Hepatocyte (in vitro differentiated cells): ENCODE measurements at regions not wholly inside any gene's neighbourhood (a gene's known extent, or its start where the extent isn't known, plus 50 kb on each side); places are given as distances from the start of the nearest gene placed in this dataset.

ENCODE experiments used
- DNase-seq: peaks from one replicate; pipeline ENCODE4 v3.0.0-alpha.2; 2016; ENCODE audit warnings: low spot score
- H2AFZ ChIP-seq: fragments of 200-600 bp; sonication (generic); 2 replicates; pipeline ENCODE4 v1.6.0; 2016; ENCODE audit warnings: antibody characterized with exemption, mild to moderate bottlenecking
- H3K27ac ChIP-seq: fragments of 200-600 bp; sonication (generic); 2 replicates; pipeline ENCODE4 v1.5.1; 2016; ENCODE audit warnings: mild to moderate bottlenecking
- H3K27me3 ChIP-seq: fragments of 200-600 bp; sonication (generic); 2 replicates; pipeline ENCODE4 v1.6.1; 2016
- H3K36me3 ChIP-seq: fragments of 200-600 bp; sonication (generic); replicated peaks from 2 replicates; pipeline ENCODE4 v1.5.1; 2016; ENCODE audit warnings: low read depth; ENCODE audit not compliant: insufficient read depth
- H3K4me1 ChIP-seq: fragments of 200-600 bp; sonication (generic); 2 replicates; pipeline ENCODE4 v1.5.1; 2016; ENCODE audit warnings: mild to moderate bottlenecking, moderate library complexity; ENCODE audit not compliant: insufficient read depth
- H3K4me2 ChIP-seq: fragments of 200-600 bp; sonication (generic); 2 replicates; pipeline ENCODE4 v1.6.0; 2016
- H3K4me3 ChIP-seq: fragments of 200-600 bp; sonication (generic); 2 replicates; pipeline ENCODE4 v1.5.1; 2016; ENCODE audit warnings: mild to moderate bottlenecking
- H3K79me2 ChIP-seq: fragments of 200-600 bp; sonication (generic); 2 replicates; pipeline ENCODE4 v1.6.0; 2017; ENCODE audit warnings: mild to moderate bottlenecking
- H3K9me2 ChIP-seq: fragments of 200-600 bp; sonication (generic); replicated peaks from 2 replicates; pipeline ENCODE4 v1.6.0; 2017; ENCODE audit warnings: mild to moderate bottlenecking; ENCODE audit not compliant: insufficient read depth
- H3K9me3 ChIP-seq: fragments of 200-600 bp; sonication (generic); 2 replicates; pipeline ENCODE4 v1.5.1; 2016; ENCODE audit warnings: low read depth, mild to moderate bottlenecking
- H4K20me1 ChIP-seq: fragments of 200-600 bp; sonication (generic); 2 replicates; pipeline ENCODE4 v1.6.0; 2016; ENCODE audit warnings: mild to moderate bottlenecking; ENCODE audit not compliant: insufficient read depth, poor library complexity, severe bottlenecking
- EZH2 ChIP-seq: fragments of 200-600 bp; sonication (generic); IDR thresholded peaks from 2 replicates; pipeline ENCODE4 v1.6.1; 2016; ENCODE audit warnings: antibody characterized with exemption, mild to moderate bottlenecking, borderline replicate concordance
- EZH2phosphoT487 ChIP-seq: fragments of 200-600 bp; sonication (generic); IDR thresholded peaks from one replicate; pipeline ENCODE4 v1.6.1; 2018; ENCODE audit warnings: antibody characterized with exemption, mild to moderate bottlenecking, low read depth, moderate library complexity; ENCODE audit not compliant: unreplicated experiment, severe bottlenecking
- WGBS: methylation state at CpG from one replicate; pipeline ENCODE4 v1.1.6; 2016; ENCODE audit warnings: low lambda C conversion rate; ENCODE audit errors: missing lambda C conversion rate; 5-methylcytosine and 5-hydroxymethylcytosine counted together
- TF ChIP-seq, protein P1 (sequence below): fragments of 200-600 bp; sonication (generic); IDR thresholded peaks from 2 replicates; pipeline ENCODE4 v1.5.1; 2016; ENCODE audit warnings: antibody characterized with exemption, mild to moderate bottlenecking; ENCODE audit not compliant: poor library complexity

DNA sequence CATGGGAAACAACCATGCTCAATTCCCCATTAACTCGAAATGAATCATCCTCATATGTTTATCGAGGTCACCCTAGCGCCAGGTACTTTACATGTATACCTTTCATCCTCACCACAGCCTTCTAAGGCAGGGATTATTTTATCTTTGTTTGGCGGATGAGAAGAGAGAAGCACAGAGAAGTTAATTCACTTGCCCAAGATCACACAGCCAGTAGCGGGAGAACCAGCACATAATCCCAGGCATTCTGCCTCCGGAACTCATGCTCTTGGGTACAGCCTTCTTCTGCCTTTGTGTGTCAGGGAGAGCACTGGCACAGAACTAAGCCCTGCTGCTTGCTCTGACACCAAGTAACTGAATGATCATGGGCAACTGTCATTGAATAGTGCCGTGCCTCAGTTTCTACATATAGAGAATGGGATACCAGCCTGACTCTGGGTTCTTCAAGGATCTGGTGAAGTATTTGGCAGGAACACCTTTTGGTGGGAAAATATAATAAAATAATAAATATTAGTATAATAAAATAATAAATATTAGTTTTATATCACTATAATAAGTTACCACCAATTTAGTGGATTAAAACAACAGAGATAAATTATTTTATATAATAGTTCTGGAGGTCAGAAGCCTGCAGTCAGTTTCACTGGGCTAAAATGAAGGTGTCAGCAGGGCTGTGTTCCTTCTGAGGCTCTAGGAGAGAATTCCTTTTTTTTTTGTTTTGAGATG is 220.9 kb downstream of the AACS start:
- H3K36me3 ChIP-seq = no peaks in the 10 kb centered on the region
- WGBS = 90% methylated on average over 7 of the region's 7 CpGs
- H3K4me1 ChIP-seq = no peaks in the 10 kb centered on the region
- H3K27me3 ChIP-seq = no peaks in the 10 kb centered on the region
- TF ChIP-seq, protein P1, sequence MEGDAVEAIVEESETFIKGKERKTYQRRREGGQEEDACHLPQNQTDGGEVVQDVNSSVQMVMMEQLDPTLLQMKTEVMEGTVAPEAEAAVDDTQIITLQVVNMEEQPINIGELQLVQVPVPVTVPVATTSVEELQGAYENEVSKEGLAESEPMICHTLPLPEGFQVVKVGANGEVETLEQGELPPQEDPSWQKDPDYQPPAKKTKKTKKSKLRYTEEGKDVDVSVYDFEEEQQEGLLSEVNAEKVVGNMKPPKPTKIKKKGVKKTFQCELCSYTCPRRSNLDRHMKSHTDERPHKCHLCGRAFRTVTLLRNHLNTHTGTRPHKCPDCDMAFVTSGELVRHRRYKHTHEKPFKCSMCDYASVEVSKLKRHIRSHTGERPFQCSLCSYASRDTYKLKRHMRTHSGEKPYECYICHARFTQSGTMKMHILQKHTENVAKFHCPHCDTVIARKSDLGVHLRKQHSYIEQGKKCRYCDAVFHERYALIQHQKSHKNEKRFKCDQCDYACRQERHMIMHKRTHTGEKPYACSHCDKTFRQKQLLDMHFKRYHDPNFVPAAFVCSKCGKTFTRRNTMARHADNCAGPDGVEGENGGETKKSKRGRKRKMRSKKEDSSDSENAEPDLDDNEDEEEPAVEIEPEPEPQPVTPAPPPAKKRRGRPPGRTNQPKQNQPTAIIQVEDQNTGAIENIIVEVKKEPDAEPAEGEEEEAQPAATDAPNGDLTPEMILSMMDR = no peak
- TF ChIP-seq EZH2phosphoT487 = no peak
- TF ChIP-seq EZH2 = no peak
- H3K4me3 ChIP-seq = no peak overlapping the region
- no peaks in the 10 kb centered on the region for H4K20me1 ChIP-seq
- H2AFZ ChIP-seq = no peak overlapping the region
- H3K79me2 ChIP-seq = no peaks in the 10 kb centered on the region
- H3K4me2 ChIP-seq = no peak overlapping the region
- H3K9me2 ChIP-seq = no peaks in the 10 kb centered on the region
- no peak for DNase-seq
- no peak overlapping the region for H3K27ac ChIP-seq
- no peaks in the 10 kb centered on the region for H3K9me3 ChIP-seq

DNA sequence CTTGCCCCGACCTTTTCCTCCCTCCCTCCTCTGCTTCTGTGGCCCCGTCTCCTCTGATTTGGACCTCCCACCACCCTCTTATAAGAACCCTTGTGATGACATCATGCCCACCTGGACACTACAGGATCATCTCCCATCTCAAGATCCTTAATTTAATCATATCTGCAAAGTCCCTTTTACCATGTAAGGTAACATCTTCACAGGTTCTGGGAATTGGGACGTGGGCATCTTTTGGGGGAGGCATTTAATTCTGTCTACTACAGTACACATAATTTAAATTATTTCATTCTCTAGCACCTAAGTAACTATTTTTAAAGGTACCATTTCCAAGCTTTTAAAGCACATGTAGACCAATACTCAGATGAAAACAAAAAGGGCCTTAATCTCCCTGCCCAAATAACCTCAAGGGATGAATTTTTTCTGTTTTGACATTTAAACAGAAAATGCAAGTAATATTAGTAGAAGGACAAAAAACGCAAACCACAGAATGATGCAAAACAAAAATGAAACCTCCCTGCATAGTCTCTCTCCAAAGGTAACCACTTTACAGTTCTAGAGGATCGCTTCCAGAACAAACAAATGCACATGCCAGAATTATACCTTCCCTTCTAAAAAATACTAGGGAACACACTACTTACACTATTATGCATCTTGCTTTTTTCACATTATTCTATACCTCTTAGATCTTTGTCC is 222.1 kb downstream of the AACS start:
- no peaks in the 10 kb centered on the region for H4K20me1 ChIP-seq

DNA sequence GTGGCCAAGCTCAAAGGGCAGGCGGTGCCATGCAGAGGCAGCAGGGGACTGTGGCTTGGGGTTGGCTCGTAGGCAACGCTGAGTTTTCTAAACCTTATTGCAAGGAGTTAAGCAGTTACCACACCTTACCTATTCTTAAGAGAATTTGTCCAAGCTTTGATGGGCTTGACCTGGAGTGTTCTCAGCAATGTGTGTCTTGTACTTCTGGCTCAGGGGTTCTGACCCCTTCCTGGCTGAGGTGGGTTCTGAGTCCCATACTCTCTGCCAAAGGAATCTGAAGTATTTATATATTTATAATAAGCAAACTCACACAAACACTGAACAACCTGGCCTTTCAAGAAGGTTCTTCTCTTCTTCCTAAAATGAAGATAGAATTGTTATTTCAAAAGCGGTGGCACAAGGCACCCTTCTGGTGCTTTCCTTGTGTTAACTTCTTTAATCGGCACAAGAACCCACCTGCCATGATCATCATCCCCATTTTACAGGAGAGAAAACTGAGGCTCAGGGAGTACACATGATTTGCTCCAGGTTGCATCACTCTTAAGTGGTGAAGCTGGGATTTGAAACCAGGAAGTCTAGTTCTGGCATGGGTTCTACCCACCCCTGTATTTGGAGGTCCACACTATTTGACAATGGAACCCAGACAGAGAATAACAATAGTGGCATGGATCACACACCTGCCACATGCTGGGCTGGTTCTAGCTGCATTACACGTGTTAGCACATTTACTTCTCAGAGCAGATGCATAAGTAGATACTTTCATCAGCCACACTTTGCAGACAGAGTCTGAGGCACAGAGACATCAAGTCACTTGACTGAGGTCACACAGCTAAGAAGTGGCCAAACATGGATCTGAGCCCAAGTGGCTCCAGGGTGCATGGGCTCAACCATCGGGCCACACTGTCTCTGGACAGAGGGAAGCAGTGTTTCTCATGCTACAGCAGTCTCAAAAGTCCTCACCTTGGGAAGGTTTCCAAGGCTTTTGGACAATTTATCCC is 224.0 kb downstream of the AACS start:
- H4K20me1 ChIP-seq = no peaks in the 10 kb centered on the region
- no peak for DNase-seq
- no peaks in the 10 kb centered on the region for H3K9me2 ChIP-seq
- no peaks in the 10 kb centered on the region for H3K79me2 ChIP-seq
- H3K4me3 ChIP-seq = no peak overlapping the region
- H3K4me1 ChIP-seq = no peaks in the 10 kb centered on the region
- no peak overlapping the region for H3K4me2 ChIP-seq
- H3K27ac ChIP-seq = no peak overlapping the region
- TF ChIP-seq EZH2 (no peak), EZH2phosphoT487 (no peak)
- TF ChIP-seq, protein P1 = no peak
- no peaks in the 10 kb centered on the region for H3K36me3 ChIP-seq
- no peak overlapping the region for H2AFZ ChIP-seq
- no peaks in the 10 kb centered on the region for H3K27me3 ChIP-seq
- no peaks in the 10 kb centered on the region for H3K9me3 ChIP-seq
- 80% methylated on average over 7 of the region's 7 CpGs for WGBS

More for the DNA sequence above, 222.1 kb downstream of the AACS start:
- no peak overlapping the region for H3K27ac ChIP-seq
- no peaks in the 10 kb centered on the region for H3K36me3 ChIP-seq
- H3K4me3 ChIP-seq = no peak overlapping the region
- H3K9me3 ChIP-seq = no peaks in the 10 kb centered on the region
- H3K4me2 ChIP-seq = no peak overlapping the region
- no peaks in the 10 kb centered on the region for H3K4me1 ChIP-seq
- no peaks in the 10 kb centered on the region for H3K27me3 ChIP-seq
- DNase-seq = no peak
- no peaks in the 10 kb centered on the region for H3K79me2 ChIP-seq
- TF ChIP-seq EZH2phosphoT487 (no peak), EZH2 (no peak)
- TF ChIP-seq, protein P1 = no peak
- no peak overlapping the region for H2AFZ ChIP-seq
- WGBS = 82% methylated on average over 5 of the region's 5 CpGs
- no peaks in the 10 kb centered on the region for H3K9me2 ChIP-seq
